AG09309 (cell line): ENCODE measurements at regions not wholly inside any gene's neighbourhood (a gene's known extent, or its start where the extent isn't known, plus 50 kb on each side); places are given as distances from the start of the nearest gene placed in this dataset.

Experiments used
- DNase-seq: peaks from one replicate; pipeline ENCODE4 v3.0.0-alpha.2; 2010; ENCODE audit warnings: low read depth
- H3K4me3 ChIP-seq: 2 replicates; pipeline ENCODE4 v1.5.1; 2011; ENCODE audit warnings: mild to moderate bottlenecking, low read depth, low read length, moderate library complexity; ENCODE audit not compliant: control insufficient read depth
- CTCF ChIP-seq: IDR thresholded peaks from 2 replicates; pipeline ENCODE4 v1.5.1; 2011; ENCODE audit warnings: mild to moderate bottlenecking, low read depth, low read length, inconsistent platforms; ENCODE audit not compliant: insufficient read depth, control insufficient read depth; ENCODE audit errors: missing control alignments

DNA sequence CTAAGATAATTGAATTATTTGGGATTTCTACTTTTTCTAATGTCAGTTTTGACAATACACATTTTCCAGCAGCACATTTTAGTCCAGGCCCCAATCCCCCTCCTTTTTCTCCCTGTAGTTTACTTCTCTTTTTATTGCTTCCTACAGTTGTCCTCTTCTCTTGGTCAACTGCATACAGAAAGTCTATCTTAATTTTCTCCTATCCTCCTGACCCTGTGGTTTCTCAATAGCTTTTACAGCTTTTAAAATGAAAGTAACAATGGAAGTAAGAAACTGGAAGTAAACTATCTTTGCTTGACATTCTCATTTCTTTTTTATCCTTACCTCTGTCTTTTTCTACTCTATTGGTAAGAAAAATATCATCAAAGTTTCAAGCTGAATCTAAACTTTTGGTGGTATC, 106.5 kb upstream of the OXGR1 start:
- H3K4me3 ChIP-seq: no peak overlapping the region
- no peak for DNase-seq
- TF ChIP-seq CTCF: no peak

DNA sequence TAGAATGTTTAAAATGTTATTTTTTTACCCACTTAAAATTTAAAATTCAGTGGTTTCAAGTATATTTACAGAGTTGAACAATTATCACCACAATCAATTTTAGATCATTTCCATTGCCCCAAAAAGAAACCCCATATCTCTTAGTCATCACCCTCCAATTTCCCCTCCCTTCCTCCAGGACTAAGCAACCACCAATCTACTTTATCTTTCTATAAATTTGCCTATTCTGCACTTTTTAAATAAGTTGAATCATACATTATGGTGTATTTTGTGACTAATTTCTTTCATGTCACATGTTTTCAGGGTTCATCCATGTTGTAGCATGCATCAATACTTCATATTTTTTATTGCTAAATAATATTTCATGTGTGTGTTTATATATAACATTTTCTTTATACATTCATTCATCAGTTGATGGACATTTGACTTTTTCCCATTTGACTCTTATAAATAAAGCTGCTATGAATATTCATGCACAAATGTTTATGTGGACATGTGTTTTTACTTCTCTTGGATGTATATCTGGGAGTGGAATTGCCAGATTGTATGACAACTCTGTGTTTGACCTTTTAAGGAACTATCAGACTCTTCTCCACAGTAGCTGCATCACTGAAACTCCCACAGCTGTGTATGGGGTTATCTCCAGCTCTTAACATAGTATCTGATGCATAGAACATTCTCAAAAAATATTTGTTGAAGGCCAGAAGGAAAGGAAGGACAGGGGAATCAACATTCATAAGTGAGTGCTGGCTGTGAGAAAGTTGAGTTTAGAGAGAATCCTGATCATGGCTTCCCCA, 107.8 kb upstream of the OXGR1 start:
- no peak for TF ChIP-seq CTCF
- no peak for DNase-seq
- no peak overlapping the region for H3K4me3 ChIP-seq

DNA sequence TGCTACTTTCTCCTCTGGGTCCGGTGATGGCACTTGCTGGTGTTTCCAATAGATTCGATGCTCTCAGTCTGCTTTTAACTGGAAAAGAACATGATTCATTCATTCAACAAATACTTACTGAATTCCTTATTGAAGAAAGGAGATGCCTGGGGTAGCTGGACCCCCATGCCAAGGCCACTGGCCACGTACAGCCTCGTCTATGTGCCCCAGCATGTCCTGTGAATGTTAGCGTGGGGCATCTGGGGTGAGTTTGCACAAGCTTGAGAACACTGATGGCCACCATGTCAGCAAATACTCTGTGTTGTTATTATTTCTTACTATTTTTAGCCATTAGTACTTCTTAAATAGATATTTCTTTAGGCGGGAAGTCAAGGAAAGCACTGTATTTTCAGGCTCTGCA, 112.0 kb upstream of the OXGR1 start:
- TF ChIP-seq CTCF: no peak

GRCh38 chr13:97107815-97108529, 113.7 kb upstream of the OXGR1 start:
- no peak for TF ChIP-seq CTCF
- no peak overlapping the region for H3K4me3 ChIP-seq
- no peak for DNase-seq

More for the DNA sequence above, 112.0 kb upstream of the OXGR1 start:
- DNase-seq: no peak
- H3K4me3 ChIP-seq: no peak overlapping the region

- DNase-seq: no peak
- no peak overlapping the region for H3K4me3 ChIP-seq
- TF ChIP-seq CTCF: no peak
Observed at GRCh38 chr13:97108530-97108900, 113.6 kb upstream of the MBNL2 start.

DNA sequence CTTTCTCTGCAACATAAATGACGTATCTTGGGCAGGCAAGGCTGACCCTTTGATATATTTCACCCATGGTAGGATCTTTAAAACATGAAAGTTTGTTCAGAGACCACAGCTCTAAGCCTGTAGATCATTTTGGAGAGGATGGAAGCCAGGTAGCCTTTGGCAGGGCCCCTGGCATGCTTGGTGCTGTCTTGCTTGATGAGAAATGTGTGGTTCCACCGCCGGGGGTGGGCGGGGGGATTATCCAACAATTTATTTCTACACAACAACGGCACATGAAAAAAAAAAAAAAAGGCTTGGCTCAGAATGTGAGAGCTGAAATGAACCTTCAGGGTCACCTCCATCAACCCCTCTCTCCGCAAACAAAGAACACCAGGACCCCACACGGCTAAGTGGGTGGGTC, 112.9 kb upstream of the MBNL2 start:
- DNase-seq: no peak
- no peak for TF ChIP-seq CTCF
- H3K4me3 ChIP-seq: no peak overlapping the region
